PC-3 (cell line): ENCODE measurements at regions not wholly inside any gene's neighbourhood (a gene's known extent, or its start where the extent isn't known, plus 50 kb on each side); places are given as distances from the start of the nearest gene placed in this dataset.

Experiments
- ATAC-seq: fragments of 200-7000 bp; cut with Tn5 transposase; 2 replicates; pipeline ENCODE4 v1.9.1; 2020; ENCODE audit warnings: mild to moderate bottlenecking, moderate library complexity
- BruUV-seq: library from RNA; stranded (reverse); fragments of 400-500 nt; replicated peaks from 2 replicates; lab custom pipeline; 2021; lab: Mats Ljungman, UMichigan
- CTCF ChIA-PET: fragments of 300-600 bp; sonication (Branson Sonifier 250); formaldehyde crosslinking; loops from one replicate; lab custom pipeline; 2022; ENCODE audit warnings: antibody characterized with exemption; lab: Charles Lee
- POLR2A ChIA-PET: fragments of 300-600 bp; sonication (Branson Sonifier 250); formaldehyde crosslinking; loops from one replicate; lab custom pipeline; 2022; ENCODE audit warnings: antibody characterized with exemption; ENCODE audit not compliant: unreplicated experiment; lab: Charles Lee
- DNase-seq: peaks from one replicate; pipeline ENCODE4 v3.0.0-alpha.2; 2015
- H2AFZ ChIP-seq: fragments of 300-600 bp; sonication (generic); 2 replicates; pipeline ENCODE4 v1.6.0; 2016; ENCODE audit warnings: antibody characterized with exemption, low read length
- H3F3A ChIP-seq: fragments of 300-600 bp; sonication (generic); one replicate; pipeline ENCODE4 v1.6.0; 2017; ENCODE audit warnings: antibody characterized with exemption, low read length, control low read depth, mild to moderate bottlenecking; ENCODE audit not compliant: unreplicated experiment
- H3K27ac ChIP-seq: fragments of 300-600 bp; sonication (generic); 2 replicates; pipeline ENCODE4 v1.5.1; 2016; ENCODE audit warnings: mild to moderate bottlenecking, low read length
- H3K27me3 ChIP-seq: fragments of 300-600 bp; sonication (generic); 2 replicates; pipeline ENCODE4 v1.6.1; 2016; ENCODE audit warnings: low read length, mixed read lengths
- H3K36me3 ChIP-seq: fragments of 300-600 bp; sonication (generic); 2 replicates; pipeline ENCODE4 v1.6.1; 2016; ENCODE audit warnings: low read depth, mixed run types, low read length, mixed read lengths
- H3K4me1 ChIP-seq: fragments of 300-600 bp; sonication (generic); 2 replicates; pipeline ENCODE4 v1.5.1; 2016; ENCODE audit warnings: low read length; ENCODE audit not compliant: insufficient read depth
- H3K4me2 ChIP-seq: fragments of 300-600 bp; sonication (generic); 2 replicates; pipeline ENCODE4 v1.6.0; 2016; ENCODE audit warnings: low read length
- H3K4me3 ChIP-seq: fragments of 300-600 bp; sonication (generic); 2 replicates; pipeline ENCODE4 v1.5.1; 2016; ENCODE audit warnings: mild to moderate bottlenecking, low read length, mixed read lengths
- H3K79me2 ChIP-seq: fragments of 300-600 bp; sonication (generic); 2 replicates; pipeline ENCODE4 v1.6.1; 2017; ENCODE audit warnings: low read length, mixed read lengths
- H3K9ac ChIP-seq: fragments of 300-600 bp; sonication (generic); 2 replicates; pipeline ENCODE4 v1.6.0; 2016; ENCODE audit warnings: mild to moderate bottlenecking, low read length
- H3K9me2 ChIP-seq: fragments of 300-600 bp; sonication (generic); replicated peaks from 2 replicates; pipeline ENCODE4 v1.6.1; 2016; ENCODE audit warnings: mixed run types, low read length, mixed read lengths
- H3K9me3 ChIP-seq: fragments of 300-600 bp; sonication (generic); 2 replicates; pipeline ENCODE4 v1.6.1; 2016; ENCODE audit warnings: low read length, mixed read lengths
- H4K20me1 ChIP-seq: fragments of 300-600 bp; sonication (generic); 2 replicates; pipeline ENCODE4 v1.6.1; 2016; ENCODE audit warnings: low read length, mixed read lengths
- CTCF ChIP-seq: fragments of 300-600 bp; sonication (generic); conservative IDR thresholded peaks from 2 replicates; pipeline ENCODE4 v1.5.1; 2017; ENCODE audit warnings: antibody characterized with exemption, low read depth, mild to moderate bottlenecking, low read length
- EZH2 ChIP-seq: fragments of 300-600 bp; sonication (generic); IDR thresholded peaks from one replicate; pipeline ENCODE4 v1.6.1; 2017; ENCODE audit warnings: antibody characterized with exemption, mild to moderate bottlenecking, low read length; ENCODE audit not compliant: unreplicated experiment
- EZH2phosphoT487 ChIP-seq: fragments of 300-600 bp; sonication (generic); IDR thresholded peaks from 2 replicates; pipeline ENCODE4 v1.6.1; 2018; ENCODE audit warnings: mild to moderate bottlenecking, antibody characterized with exemption, low read length, borderline replicate concordance
- intact Hi-C: fragments of 100-400 bp; cut with micrococcal nuclease; formaldehyde crosslinking; loops from 2 replicates; pipeline ENCODE4 v1.9.0; 2023

GRCh38 chr13:75934889-75935288, 298.8 kb downstream of the LMO7 start:
- BruUV-seq, result no TSS peak
- Histone ChIP-seq H3K4me3 (no peak overlapping the region; the same call in 1 of the 2 replicates), H3F3A (peaks cover 3% of the 10 kb centered on the region), H3K4me1 (peaks cover 38% of the 10 kb centered on the region), H3K4me2 (peak overlapping the region; percentile 57), H3K27ac (peak overlapping the region; percentile 32), H2AFZ (no peak overlapping the region), H3K79me2 (no peaks in the 10 kb centered on the region), H4K20me1 (no peaks in the 10 kb centered on the region), H3K9me3 (no peaks in the 10 kb centered on the region), H3K9ac (no peak overlapping the region), H3K27me3 (no peaks in the 10 kb centered on the region), H3K36me3 (no peaks in the 10 kb centered on the region), H3K9me2 (no peaks in the 10 kb centered on the region)
- ChIA-PET CTCF (no interaction called here), POLR2A (no interaction called here)
- peak; percentile 86 for ATAC-seq
- TF ChIP-seq CTCF (no peak), EZH2 (no peak), EZH2phosphoT487 (no peak)
- DNase-seq, result peak; percentile 80
- intact Hi-C loops, result loop anchor here (10.0 kb wide), 1 partner anchor 70 kb away; no protein-coding TSS in a partner anchor

- CTCF ChIA-PET, result no interaction called here
- BruUV-seq, result no TSS peak
- Histone ChIP-seq H3K36me3 (no peaks in the 10 kb centered on the region), H3K4me2 (no peak overlapping the region), H3K4me1 (peaks cover 23% of the 10 kb centered on the region), H3K79me2 (no peaks in the 10 kb centered on the region), H2AFZ (no peak overlapping the region), H3K9me3 (no peaks in the 10 kb centered on the region), H3F3A (peaks cover 3% of the 10 kb centered on the region), H3K9ac (no peak overlapping the region), H3K27ac (no peak overlapping the region), H4K20me1 (no peaks in the 10 kb centered on the region), H3K27me3 (no peaks in the 10 kb centered on the region), H3K4me3 (no peak overlapping the region), H3K9me2 (no peaks in the 10 kb centered on the region)
- no peak for TF ChIP-seq EZH2phosphoT487
- no peak for TF ChIP-seq CTCF
- TF ChIP-seq EZH2, result no peak
- intact Hi-C loops, result loop anchor here (10.0 kb wide), 1 partner anchor 72 kb away; no protein-coding TSS in a partner anchor
- DNase-seq (no peak), ATAC-seq (no peak)
- POLR2A ChIA-PET, result no interaction called here
These were observed 296.5 kb downstream of the LMO7 start for GRCh38 chr13:75932636-75933035.

- Histone ChIP-seq H3K4me1 (peaks cover 20% of the 10 kb centered on the region), H3K79me2 (no peaks in the 10 kb centered on the region), H3F3A (peaks cover 3% of the 10 kb centered on the region), H3K36me3 (no peaks in the 10 kb centered on the region), H2AFZ (no peak overlapping the region), H3K9me3 (no peaks in the 10 kb centered on the region), H3K27me3 (no peaks in the 10 kb centered on the region), H3K9me2 (no peaks in the 10 kb centered on the region), H3K27ac (no peak overlapping the region), H3K4me2 (no peak overlapping the region), H4K20me1 (no peaks in the 10 kb centered on the region), H3K4me3 (no peak overlapping the region), H3K9ac (no peak overlapping the region)
- no peak for ATAC-seq
- intact Hi-C loops, result loop anchor here (10.0 kb wide), 1 partner anchor 74 kb away; no protein-coding TSS in a partner anchor
- POLR2A ChIA-PET, result no interaction called here
- no peak for DNase-seq
- no TSS peak for BruUV-seq
- TF ChIP-seq EZH2phosphoT487 (no peak), EZH2 (no peak), CTCF (no peak)
- CTCF ChIA-PET, result no interaction called here
These were observed 295.0 kb downstream of the LMO7 start for GRCh38 chr13:75931116-75931515.
